GM19324 (cell line): ENCODE measurements at regions not wholly inside any gene's neighbourhood (a gene's known extent, or its start where the extent isn't known, plus 50 kb on each side); places are given as distances from the start of the nearest gene placed in this dataset.
"Not testable (repeated sequence)": the region's sequence is repeated elsewhere in the genome, so short reads cannot be mapped to it uniquely, and the experiment has no call there.

ENCODE experiments used
- ATAC-seq: cut with Tn5 transposase; IDR thresholded peaks from one replicate; pipeline ENCODE4 v1.9.1; 2021; ENCODE audit warnings: mild to moderate bottlenecking, moderate library complexity; ENCODE audit not compliant: unreplicated experiment, low FRiP score

DNA sequence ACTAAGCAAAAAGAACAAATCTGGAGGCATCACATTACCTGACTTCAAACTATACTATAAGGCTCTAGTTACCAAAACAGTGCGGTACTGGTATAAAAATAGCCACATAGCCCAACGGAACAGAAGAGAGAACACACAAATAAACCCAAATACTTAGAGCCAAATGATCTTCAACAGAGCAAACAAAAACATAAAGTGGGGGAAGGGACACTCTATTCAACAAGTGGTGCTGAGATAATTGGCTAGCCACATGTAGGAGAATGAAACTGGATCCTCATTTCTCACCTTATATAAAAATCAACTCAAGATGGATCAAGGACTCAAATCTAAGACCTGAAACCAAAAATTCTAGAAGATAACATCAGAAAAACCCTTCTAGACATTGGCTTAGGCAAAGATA lies 89.9 kb upstream of the ZNF608 start:
- not testable (repeated sequence) for ATAC-seq

DNA sequence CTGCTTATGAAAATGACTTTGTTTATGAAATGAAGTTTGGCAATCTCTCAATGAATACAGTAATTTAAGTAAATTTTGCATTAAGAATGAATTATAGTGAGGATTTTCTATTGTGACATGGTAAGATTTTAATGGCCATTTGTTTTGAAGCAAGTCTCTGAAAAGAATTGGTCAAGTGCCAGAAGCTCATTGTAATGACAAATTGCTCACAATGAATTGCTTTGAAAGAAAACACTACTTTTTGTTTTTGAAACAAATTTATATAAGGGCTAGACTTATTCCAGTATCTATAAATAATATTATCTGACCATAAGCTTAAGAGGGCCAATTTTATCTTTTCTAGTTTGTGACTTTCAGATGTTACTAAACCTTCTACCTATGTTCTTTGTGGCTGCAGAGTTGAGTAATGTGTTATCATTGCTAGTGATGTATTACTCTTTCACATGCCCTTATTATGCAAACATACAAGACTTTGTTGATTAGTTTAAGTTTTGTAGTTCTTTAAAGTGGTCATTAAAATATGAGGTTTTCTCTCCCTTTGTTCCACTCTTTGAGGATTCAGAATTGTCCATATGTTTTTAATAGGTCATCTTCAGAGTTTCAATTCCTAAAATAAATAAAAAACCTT lies 93.0 kb upstream of the ZNF608 start:
- no peak for ATAC-seq

DNA sequence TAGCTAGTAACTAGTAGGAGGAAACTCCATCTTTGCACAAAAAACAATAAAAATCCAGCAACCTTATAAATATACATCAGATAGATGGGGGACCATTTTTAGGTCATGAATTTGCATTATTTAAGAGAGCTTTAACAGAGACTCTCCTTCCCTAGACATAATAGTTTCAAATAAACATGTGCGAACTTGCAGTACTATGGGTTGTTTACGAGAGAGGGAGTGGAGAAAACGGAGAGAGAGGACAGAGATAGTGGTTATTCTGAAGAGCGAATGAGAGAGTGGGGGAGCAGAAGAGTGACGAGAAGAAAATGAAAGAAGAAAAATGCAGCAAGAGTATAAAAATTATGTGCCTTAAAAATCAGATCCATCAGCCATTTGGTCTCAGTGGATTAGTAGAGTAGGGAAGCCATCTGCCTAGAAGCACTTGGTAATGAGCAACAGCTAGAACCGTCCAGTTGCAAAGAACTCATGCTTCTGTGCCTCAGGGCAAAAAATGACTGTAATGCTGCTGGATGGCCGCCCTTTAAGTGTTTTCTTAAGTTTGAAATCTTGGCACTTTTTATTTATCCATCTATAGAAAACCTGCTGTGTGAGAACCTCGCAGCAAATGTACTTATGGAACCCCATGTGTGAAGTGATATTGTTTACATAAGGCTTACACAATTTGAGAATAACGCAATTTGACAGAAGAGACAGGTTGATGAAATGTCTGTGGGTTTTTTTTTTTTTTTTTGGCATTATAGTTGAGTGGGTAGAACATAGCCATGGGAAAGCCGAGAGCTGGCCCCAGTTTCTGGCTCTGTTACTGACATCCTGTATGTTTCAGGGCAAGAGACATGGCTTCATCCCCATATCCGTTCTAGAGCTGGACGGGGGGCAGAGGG lies 95.6 kb upstream of the ZNF608 start:
- no peak for ATAC-seq

- no peak for ATAC-seq
These were observed 96.5 kb upstream of the ZNF608 start for GRCh38 chr5:124842725-124843595.

- ATAC-seq, result no peak
These were observed 97.1 kb upstream of the ZNF608 start for GRCh38 chr5:124843596-124843899.

DNA sequence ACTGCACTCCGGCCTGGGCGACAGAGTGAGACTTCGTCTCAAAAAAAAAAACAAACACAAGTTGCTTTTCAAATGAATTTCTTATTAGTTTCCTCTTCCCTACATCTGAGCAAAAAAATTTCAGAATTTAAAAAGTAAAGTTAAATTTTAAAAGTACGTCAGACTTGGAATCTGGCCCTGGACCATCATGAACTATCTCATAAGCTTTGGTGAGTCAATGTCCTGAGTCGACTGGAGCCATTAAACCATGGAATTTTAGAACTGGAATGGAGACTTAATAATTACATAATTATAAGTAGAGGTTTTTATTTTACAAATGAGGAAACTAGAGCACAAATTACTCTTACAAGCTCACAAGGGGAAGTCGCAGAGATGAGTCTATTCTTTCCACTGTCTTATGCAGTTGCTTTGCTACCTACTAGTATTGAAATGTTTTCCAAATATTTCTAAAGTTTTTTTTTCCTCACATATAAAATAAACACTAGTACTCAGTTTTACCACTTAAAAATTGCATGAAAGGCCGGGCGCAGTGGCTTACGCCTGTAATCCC lies 98.0 kb upstream of the ZNF608 start:
- no peak for ATAC-seq

- no peak for ATAC-seq
These were observed 101.5 kb upstream of the ZNF608 start for GRCh38 chr5:124847907-124848306.

- no peak for ATAC-seq
These were observed 103.3 kb upstream of the ZNF608 start for GRCh38 chr5:124849774-124850173.

- ATAC-seq, result no peak
These were observed 110.3 kb upstream of the ZNF608 start for GRCh38 chr5:124856726-124857125.

DNA sequence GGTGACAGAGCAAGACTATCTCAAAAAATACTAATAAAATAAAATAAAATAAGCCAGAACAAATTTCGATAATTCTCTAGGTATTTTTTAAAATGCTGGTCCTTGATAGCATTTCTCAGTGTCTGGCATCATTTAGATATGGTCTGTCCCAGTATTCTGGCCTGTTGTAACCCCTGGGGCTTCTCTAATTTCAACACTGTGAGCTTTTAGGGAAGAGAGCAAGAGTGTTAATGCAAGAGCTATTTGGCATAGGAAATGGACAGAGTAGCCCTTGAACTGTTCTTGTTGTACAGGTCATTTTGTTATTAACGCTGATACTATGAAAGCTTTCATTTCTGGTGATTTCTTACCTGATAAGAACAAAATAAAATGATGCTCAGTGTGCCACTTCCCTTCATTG lies 112.2 kb upstream of the ZNF608 start:
- no peak for ATAC-seq

DNA sequence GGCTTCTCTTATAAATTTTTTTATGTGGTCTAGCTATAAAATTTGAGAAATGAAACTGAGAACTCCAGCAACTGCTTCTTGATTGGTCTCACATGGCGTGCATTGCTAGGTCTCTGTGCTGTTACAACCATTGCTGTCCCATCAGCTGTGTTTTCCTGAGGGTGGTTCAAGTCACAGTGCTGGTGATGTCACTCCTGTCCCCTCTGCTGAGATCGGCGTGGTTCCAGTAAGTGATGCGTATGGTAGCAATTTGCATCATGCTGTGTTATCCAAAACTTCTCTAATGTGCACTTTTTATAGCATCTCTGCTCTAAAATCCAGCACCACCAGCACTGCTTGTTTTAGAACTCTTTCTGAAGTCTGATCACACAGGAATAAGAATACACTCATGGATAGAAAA lies 112.6 kb upstream of the ZNF608 start:
- ATAC-seq, result no peak

- no peak for ATAC-seq
These were observed 113.3 kb upstream of the ZNF608 start for GRCh38 chr5:124859556-124860290.

- ATAC-seq, result no peak
These were observed 113.8 kb upstream of the ZNF608 start for GRCh38 chr5:124860291-124860655.

DNA sequence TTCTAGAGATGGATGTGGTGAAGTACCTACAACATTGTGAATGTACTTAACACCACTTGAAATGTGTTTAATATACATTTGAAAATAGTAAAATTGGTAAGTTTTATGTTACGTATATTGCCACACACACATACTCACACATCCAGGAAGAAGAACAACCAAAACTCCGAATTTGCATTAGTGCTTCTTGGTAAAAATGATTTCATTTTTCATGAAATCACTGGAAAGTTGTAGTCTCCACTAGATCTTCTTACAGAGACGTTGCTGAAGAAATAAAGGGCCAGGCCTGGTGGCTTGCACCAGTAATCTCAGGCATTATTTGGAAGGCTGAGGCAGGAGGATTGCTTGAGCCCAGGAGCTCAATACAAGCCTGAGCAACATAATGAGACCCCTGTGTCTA lies 118.6 kb upstream of the ZNF608 start:
- no peak for ATAC-seq

- ATAC-seq, result no peak
These were observed 119.3 kb upstream of the ZNF608 start for GRCh38 chr5:124865603-124866354.

GRCh38 chr5:124866355-124867136 lies 120.1 kb upstream of the ZNF608 start:
- no peak for ATAC-seq

DNA sequence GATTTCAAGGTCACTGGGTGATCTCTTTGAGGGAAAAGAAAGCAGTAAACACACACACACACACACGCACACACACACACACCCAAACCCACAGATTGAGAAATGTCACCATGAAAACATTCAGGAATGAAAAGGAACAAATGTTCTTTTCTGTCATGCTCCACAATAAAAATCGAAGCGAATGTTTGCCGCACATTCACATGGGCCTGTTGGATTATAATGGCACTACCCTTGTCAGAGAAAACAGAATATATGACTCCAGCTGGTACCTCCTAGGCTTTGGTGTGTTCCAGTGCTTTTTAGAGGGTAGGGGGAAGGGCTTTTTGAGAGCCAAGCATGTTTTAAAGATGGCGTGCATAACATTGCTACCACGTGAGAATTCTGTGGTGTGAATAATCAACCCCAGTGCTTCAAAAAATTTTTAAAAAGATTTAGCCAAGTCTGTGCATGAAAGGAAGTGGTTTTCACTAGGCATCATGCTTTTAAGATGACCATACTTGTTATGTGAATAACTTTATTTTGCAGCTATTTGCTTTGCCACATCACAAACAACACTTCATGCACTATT lies 120.8 kb upstream of the ZNF608 start:
- no peak for ATAC-seq

DNA sequence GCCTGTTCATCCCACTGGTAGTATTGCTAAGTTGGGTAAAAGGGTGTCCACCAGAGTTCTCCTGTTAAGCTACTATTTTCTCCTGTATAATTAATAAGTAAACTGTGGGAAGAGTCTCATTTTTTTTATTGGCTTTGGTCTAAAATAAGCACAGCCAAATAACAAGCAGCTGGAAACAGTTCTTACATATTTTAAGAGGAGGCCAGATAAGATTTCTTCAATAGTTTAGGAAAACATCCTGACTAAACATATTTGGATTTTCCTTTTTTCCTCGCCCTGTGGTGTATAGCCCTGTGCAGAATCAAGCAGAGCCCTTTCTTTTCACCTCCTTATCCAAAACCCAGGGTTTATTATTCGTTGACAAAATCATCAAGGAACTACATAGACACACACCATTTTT lies 122.2 kb upstream of the ZNF608 start:
- no peak for ATAC-seq
